HCT116 (cell line): ENCODE measurements at regions not wholly inside any gene's neighbourhood (a gene's known extent, or its start where the extent isn't known, plus 50 kb on each side); places are given as distances from the start of the nearest gene placed in this dataset.

ENCODE experiments used
- ATF3 ChIP-seq: IDR thresholded peaks from 2 replicates; pipeline ENCODE4 v1.6.1; 2012
- CEBPB ChIP-seq: IDR thresholded peaks from 2 replicates; pipeline ENCODE4 v1.6.1; 2012; ENCODE audit warnings: low read depth
- CTCF ChIP-seq, 3 experiments: fragments of 200-600 bp in 1 of 3; sonication (generic) in 1 of 3; IDR thresholded peaks in 2 of 3; conservative IDR thresholded peaks in 1 of 3; 2 replicates each; pipeline ENCODE4 v1.5.1; 2012 to 2017; ENCODE audit warnings: low read depth in 2 of 3, low read length in 2 of 3, antibody characterized with exemption in 1 of 3, borderline replicate concordance in 1 of 3, control low read depth in 1 of 3, mild to moderate bottlenecking in 1 of 3, mixed read lengths in 1 of 3, mixed run types in 1 of 3, moderate library complexity in 1 of 3; ENCODE audit not compliant: insufficient read depth in 1 of 3
- EZH2 ChIP-seq: fragments of 200-600 bp; sonication (generic); IDR thresholded peaks from 2 replicates; pipeline ENCODE4 v1.6.1; 2017; ENCODE audit warnings: antibody characterized with exemption, mixed run types
- POLR2A ChIP-seq: IDR thresholded peaks from 2 replicates; pipeline ENCODE4 v1.7.0; 2011; ENCODE audit warnings: borderline replicate concordance; ENCODE audit not compliant: insufficient read depth, insufficient read length; ENCODE audit errors: extremely low read depth
- POLR2AphosphoS5 ChIP-seq: IDR thresholded peaks from 2 replicates; pipeline ENCODE4 v1.6.1; 2011; ENCODE audit warnings: mild to moderate bottlenecking, low read depth, low read length, moderate library complexity
- REST ChIP-seq: IDR thresholded peaks from 2 replicates; pipeline ENCODE4 v1.6.1; 2012; ENCODE audit warnings: low read depth
- SP1 ChIP-seq: IDR thresholded peaks from 2 replicates; pipeline ENCODE4 v1.6.1; 2012; ENCODE audit warnings: low read depth
- TCF7L2 ChIP-seq: IDR thresholded peaks from 2 replicates; pipeline ENCODE4 v1.7.0; 2011; ENCODE audit warnings: borderline replicate concordance, inconsistent platforms; ENCODE audit not compliant: insufficient read depth, insufficient read length; ENCODE audit errors: extremely low read depth
- YY1 ChIP-seq: IDR thresholded peaks from 2 replicates; pipeline ENCODE4 v1.6.1; 2011; ENCODE audit warnings: low read length, low read depth, moderate library complexity, mild to moderate bottlenecking; ENCODE audit not compliant: insufficient replicate concordance; ENCODE audit errors: extremely low read depth
- ZFX ChIP-seq: fragments of 450-650 bp; IDR thresholded peaks from 2 replicates; pipeline ENCODE4 v1.6.1; 2017

GRCh38 chr12:74959657-74960056, 250.0 kb downstream of the KCNC2 start:
- TF ChIP-seq CTCF (IDR thresholded peaks at IDR 0.05 in 2 of 3, conservative IDR thresholded peaks at IDR 0.05 in 1 of 3; ENCODE audit: borderline replicate concordance in 1 of 3, insufficient read depth in 1 of 3, low read depth in 2 of 3, low read length in 2 of 3) (no peak), POLR2AphosphoS5 (no peak), CEBPB (no peak), SP1 (no peak), YY1 (no peak), ZFX (no peak), TCF7L2 (no peak), EZH2 (no peak), POLR2A (no peak), ATF3 (no peak), REST (no peak)
